GM19035 (cell line): ENCODE measurements at regions not wholly inside any gene's neighbourhood (a gene's known extent, or its start where the extent isn't known, plus 50 kb on each side); places are given as distances from the start of the nearest gene placed in this dataset.
"Not testable (repeated sequence)": the region's sequence is repeated elsewhere in the genome, so short reads cannot be mapped to it uniquely, and the experiment has no call there.

Experiments
- ATAC-seq: cut with Tn5 transposase; IDR thresholded peaks from one replicate; pipeline ENCODE4 v1.9.1; 2021; ENCODE audit not compliant: unreplicated experiment

GRCh38 chr6:101108286-101108685 lies 227.2 kb upstream of the ASCC3 start:
- ATAC-seq = no peak

- ATAC-seq = no peak
These were observed 229.7 kb upstream of the ASCC3 start for GRCh38 chr6:101110814-101111213.

DNA sequence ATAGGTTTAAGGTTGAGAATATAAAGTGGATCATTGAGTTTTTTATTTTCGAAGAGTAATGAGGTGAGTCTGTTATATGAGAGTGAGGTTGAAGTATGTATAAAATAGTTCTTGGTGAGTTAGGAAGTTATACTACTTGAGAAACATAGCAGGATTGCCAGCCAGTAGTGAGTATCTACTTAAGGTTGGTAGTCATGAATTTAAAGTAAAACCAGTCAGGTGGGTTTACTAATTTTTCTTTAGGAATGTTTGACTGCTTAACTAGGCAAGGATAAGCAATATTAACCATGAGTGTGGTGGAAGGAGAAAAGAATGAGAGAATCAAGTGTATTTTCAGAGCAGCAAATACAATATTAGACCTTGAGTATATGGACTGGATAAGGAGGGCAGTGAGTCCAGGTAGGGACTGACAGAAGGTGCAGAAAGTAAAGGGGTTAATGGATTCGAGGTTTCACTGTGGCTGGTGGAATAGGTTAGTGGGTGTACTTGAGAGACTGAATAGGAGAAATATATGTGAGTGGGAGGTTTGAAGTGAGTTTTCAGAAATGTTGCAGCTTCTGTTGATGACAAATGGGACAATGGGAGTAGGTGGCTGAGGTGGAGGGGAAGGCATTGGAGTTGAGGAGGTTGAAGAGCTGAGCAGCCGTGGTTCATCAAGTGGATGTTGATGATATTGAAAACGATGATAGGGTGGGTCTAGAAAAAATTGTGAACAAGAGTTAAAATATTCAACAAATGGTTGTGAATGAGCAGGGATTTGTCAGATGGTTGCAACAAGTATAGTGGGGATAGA lies 232.5 kb upstream of the ASCC3 start:
- ATAC-seq = no peak

- ATAC-seq = no peak
These were observed 233.6 kb upstream of the ASCC3 start for GRCh38 chr6:101114703-101115102.

DNA sequence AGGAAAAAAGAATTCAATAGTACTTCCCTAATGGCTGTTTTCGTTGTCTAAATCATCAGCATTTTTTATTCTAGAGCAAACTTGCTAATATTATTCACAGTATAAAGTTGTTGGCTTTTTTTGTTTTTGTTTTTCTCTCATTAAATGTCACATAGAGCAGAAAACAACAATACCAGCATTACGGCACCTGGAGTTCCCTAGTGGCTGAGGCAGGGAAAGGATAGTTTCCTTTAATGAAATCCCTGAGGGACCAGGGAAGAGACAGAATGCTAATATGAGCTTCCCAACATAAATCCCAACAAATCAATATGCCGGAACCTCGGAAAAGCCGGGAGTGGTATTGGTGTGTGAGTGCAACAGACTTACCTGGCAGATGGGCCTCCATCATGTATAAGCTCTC lies 235.2 kb upstream of the ASCC3 start:
- ATAC-seq = no peak

DNA sequence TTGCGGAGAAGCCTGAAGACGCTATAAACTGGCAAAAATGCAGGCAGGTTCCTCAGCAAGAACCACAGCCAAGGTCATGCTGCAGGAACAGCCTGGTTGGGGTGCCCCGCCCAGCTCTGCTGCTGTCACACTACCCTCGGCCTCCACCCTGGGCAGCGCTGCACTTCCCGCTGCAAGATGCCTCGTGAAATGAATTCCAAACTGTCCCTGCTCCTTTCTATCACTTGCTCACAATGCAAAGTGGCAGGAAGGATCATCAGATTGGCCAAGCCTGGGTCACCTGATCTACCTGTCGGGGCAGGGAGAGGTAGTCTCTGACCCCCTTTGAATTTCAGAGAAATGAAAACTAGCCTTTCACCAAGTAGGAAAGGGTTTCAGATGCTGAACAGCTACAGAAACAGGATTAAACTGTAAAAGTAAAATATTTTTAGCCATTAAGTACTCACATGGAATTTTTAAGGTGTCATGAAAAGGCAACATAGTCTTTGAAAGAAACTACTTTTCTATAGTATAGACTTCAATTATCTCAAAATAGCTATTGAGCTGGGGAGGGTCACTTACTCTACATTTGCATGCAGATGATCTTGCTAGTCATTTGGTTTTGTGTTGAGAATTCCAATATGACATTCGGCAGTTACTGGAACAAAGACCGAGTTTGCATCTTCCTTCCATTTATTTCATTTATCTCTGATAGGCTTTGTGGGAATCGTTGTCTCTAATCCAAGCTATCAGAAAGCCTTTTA lies 236.4 kb upstream of the ASCC3 start:
- ATAC-seq = no peak

GRCh38 chr6:101118136-101118396 lies 236.9 kb upstream of the ASCC3 start:
- no peak for ATAC-seq

GRCh38 chr6:101120747-101121146 lies 239.6 kb upstream of the ASCC3 start:
- no peak for ATAC-seq

DNA sequence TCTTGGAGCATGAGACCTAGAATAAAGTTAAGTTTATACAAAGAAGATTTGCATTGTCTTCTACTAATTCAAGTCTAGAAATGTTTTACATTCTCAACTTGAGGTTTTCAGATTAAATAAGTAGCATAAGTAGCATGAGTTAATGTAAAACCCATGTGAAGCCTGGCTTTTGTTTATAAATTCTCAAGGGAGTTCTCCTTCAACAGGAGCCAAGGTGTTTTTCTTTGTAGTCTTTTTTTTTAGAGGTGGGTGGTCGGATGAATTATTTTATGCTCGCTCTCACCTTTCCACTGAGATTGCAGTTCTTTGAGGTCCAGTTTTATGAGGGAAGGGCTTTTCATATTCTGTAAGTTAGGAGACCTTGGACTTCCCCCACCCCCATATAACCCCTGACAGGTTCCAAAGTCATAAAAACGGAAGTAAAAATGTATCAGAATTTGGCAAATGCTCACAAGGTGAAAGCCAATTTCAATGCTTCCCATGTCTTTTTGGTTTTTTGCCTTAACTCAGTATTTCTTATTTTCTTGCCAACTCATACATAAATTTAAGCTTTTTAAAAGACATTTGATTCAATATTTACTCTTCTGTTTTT lies 244.3 kb upstream of the ASCC3 start:
- ATAC-seq = no peak

- no peak for ATAC-seq
These were observed 245.4 kb upstream of the ASCC3 start for GRCh38 chr6:101126501-101126900.

GRCh38 chr6:101129851-101130250 lies 248.7 kb upstream of the ASCC3 start:
- no peak for ATAC-seq

DNA sequence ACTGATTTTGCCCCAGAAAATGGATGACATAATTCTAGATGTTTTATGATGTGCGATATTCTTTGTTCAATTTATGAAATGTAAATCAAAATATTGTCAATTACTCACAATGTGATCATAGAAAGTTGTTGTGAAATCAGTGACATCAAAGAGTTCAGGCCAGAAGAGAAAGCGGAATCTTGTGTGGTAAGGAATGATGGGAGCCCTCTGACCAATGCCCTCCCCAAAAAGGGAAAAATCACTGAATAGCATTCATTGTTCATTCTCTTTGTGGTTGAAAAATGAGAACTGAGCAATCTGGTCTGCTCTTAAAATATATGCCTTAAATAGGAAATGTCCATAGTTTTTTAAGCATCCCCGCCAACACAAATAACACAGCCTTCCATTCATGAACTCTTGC lies 247.1 kb upstream of the GRIK2 start:
- no peak for ATAC-seq

DNA sequence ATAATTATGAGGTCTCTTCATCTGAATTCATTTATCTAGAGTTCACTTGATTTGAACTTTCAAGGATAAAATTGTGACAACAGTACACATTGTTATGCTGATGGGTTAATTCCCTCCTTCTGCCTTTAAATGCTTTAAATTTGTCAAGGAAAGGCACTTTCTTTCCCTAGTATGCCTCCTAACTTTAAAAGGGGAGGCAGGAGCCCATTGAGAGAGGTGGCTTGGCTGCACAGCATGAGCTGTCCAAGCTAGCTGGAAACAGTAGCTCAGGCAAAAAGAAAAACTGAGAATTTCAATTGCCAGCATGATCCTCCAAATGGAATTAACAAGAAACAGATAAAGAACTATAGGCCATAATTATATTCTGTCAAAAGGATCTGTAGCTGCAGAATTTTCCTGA lies 243.3 kb upstream of the GRIK2 start:
- no peak for ATAC-seq

DNA sequence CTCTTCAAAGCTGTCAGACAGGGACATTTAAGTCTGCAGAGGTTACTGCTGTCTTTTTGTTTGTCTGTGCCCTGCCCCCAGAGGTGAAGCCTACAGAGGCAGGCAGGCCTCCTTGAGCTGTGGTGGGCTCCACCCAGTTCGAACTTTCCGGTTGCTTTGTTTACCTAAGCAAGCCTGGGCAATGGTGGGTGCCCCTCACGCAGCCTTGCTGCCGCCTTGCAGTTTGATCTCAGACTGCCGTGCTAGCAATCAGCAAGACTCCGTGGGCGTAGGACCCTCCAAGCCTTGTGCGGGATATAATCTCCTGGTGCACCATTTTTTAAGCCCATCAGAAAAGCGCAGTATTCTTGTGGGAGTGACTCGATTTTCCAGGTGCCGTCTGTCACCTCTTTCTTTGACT lies 235.9 kb upstream of the GRIK2 start:
- not testable (repeated sequence) for ATAC-seq

DNA sequence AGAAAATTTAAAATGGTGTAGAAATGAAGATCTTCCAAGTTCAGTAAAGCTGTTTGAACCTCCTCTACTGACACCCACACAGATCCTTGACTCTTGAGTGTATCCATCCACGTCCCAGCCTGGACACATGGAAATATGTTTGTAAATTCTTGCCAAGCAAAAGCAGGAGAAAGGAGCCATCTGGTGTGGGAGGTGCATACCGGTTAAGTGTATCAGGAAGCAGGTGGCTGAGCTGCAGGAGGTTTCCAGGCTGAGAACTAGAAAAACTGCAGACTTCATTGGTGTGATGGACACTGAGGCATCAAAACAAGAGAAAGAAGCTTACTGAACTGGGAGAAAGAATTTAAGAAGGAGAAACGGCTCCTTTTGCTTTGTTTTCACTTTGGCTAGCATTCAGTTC lies 229.9 kb upstream of the GRIK2 start:
- no peak for ATAC-seq

DNA sequence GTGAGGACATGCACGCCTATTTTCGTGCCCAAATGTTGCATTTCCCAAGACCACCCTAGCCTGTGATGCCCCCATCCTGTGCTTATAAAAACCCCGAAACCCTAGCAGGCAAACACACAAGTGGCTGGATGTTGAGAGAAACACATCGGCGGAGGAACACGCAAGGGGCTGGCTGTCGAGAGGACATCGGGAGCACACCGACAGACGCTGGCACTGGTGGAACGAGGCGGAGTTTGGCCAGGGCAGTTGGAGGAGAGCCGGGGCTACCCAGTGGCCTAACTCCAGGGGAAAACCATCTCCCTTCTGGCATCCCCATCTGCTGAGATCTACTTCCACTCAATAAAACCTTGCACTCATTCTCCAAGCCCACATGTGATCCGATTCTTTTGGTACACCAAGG lies 225.9 kb upstream of the GRIK2 start:
- ATAC-seq = no peak

DNA sequence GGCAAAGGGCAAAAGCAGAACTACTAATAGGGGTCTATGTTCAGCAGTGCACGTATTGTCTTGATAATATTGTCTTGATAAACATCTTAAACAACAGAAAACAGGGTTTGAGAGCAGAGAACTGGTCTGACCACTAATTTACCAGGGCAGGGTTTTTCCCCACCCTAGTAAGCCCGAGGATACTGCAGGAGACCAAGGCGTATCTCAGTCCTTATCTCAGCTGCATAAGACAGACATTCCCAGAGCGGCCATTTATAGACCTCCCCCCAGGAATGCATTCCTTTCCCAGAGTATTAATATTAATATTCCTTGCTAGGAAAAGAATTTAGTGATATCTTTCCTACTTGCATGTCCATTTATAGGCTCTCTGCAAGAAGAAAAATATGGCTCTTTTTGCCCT lies 222.5 kb upstream of the GRIK2 start:
- ATAC-seq = not testable (repeated sequence)

- no peak for ATAC-seq
These were observed 214.8 kb upstream of the GRIK2 start for GRCh38 chr6:101178748-101179147.

DNA sequence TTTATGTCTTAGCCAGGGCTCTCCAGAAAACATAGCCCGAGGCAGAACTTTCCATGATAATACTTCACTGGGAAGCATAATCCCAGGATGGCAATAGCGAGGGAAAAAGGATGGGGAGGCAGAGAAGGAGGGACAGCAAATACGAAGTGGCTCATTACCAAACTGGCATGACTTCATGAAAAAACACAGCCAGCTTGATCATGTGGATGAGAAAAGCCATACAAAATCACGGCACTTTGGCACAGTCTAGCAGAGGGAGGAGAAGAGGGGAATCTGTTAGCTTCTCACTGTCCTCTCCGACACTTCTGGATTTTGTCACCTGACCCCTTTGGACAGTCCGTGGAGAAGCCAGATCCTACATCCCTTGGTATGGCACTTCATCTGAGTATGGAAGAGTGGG lies 212.5 kb upstream of the GRIK2 start:
- ATAC-seq = no peak

DNA sequence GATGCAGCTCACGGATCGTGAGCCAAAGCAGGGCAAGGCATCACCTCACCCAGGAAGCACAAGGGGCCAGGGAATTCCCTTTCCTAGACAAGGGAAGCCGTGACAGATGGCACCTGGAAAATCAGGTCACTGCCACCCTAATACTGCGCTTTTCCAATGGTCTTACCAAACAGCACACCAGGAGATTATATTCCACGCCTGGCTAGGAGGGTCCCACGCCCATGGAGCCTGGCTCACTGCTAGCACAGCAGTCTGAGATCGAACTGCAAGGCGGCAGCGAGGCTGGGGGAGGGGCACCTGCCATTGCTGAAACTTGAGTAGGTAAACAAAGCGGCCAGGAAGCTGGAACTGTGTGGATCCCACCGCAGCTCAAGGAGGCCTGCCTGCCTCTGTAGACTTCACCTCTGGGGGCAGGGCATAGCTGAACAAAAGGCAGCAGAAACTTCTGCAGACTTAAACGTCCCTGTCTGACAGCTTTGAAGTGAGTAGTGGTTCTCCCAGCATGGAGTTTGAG lies 205.2 kb upstream of the GRIK2 start:
- not testable (repeated sequence) for ATAC-seq

- ATAC-seq = no peak
These were observed 197.9 kb upstream of the GRIK2 start for GRCh38 chr6:101195588-101195987.

- ATAC-seq = no peak
These were observed 194.1 kb upstream of the GRIK2 start for GRCh38 chr6:101199441-101199840.
